Fibroblast of pulmonary artery (primary cell): ENCODE measurements at regions not wholly inside any gene's neighbourhood (a gene's known extent, or its start where the extent isn't known, plus 50 kb on each side); places are given as distances from the start of the nearest gene placed in this dataset.
"Not testable (repeated sequence)": the region's sequence is repeated elsewhere in the genome, so short reads cannot be mapped to it uniquely, and the experiment has no call there.

Experiments
- DNase-seq: peaks from one replicate; pipeline ENCODE4 v3.0.0-alpha.2; 2010; ENCODE audit warnings: low read depth
- H3K4me3 ChIP-seq: replicated peaks from 2 replicates; pipeline ENCODE4 v1.5.1; 2011; ENCODE audit warnings: low read depth, mild to moderate bottlenecking, control low read depth, low read length, moderate library complexity
- TF ChIP-seq, protein P1 (sequence below): IDR thresholded peaks from 2 replicates; pipeline ENCODE4 v1.5.1; 2011; ENCODE audit warnings: mild to moderate bottlenecking, control low read depth, low read length, inconsistent platforms; ENCODE audit errors: missing control alignments

- no peak for DNase-seq
- H3K4me3 ChIP-seq = no peak overlapping the region
- TF ChIP-seq, protein P1, sequence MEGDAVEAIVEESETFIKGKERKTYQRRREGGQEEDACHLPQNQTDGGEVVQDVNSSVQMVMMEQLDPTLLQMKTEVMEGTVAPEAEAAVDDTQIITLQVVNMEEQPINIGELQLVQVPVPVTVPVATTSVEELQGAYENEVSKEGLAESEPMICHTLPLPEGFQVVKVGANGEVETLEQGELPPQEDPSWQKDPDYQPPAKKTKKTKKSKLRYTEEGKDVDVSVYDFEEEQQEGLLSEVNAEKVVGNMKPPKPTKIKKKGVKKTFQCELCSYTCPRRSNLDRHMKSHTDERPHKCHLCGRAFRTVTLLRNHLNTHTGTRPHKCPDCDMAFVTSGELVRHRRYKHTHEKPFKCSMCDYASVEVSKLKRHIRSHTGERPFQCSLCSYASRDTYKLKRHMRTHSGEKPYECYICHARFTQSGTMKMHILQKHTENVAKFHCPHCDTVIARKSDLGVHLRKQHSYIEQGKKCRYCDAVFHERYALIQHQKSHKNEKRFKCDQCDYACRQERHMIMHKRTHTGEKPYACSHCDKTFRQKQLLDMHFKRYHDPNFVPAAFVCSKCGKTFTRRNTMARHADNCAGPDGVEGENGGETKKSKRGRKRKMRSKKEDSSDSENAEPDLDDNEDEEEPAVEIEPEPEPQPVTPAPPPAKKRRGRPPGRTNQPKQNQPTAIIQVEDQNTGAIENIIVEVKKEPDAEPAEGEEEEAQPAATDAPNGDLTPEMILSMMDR = no peak
Measured at GRCh38 chr2:194870974-194871535, 786.0 kb upstream of the SLC39A10 start.

- peak; percentile 13 for DNase-seq
- TF ChIP-seq, protein P1 = peak; percentile 47
- no peak overlapping the region for H3K4me3 ChIP-seq
Measured at GRCh38 chr2:194867328-194867727, 789.7 kb upstream of the SLC39A10 start.

DNA sequence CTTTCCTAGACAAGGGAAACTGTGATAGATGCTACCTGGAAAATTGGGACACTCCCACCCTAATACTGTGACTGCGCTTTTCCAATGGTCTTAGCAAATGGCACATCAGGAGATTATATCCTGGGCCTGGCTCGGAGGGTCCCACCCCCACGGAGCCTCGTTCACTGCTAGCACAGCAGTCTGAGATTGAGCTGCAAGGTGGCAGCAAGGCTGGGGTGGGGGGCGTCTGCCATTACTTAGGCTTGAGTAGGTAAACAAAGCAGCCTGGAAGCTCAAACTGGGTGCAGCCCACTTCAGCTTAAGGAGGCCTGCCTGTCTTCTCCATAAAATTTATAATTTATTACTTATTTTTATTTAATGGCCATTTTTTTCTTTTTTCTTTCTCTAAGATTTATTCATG lies 802.1 kb upstream of the SLC39A10 start:
- no peak overlapping the region for H3K4me3 ChIP-seq
- TF ChIP-seq, protein P1 = no peak
- no peak for DNase-seq

GRCh38 chr2:194842871-194843270 lies 814.2 kb upstream of the SLC39A10 start:
- DNase-seq = no peak
- H3K4me3 ChIP-seq = no peak overlapping the region
- TF ChIP-seq, protein P1 = no peak

GRCh38 chr2:194834371-194834770 lies 822.7 kb upstream of the SLC39A10 start:
- H3K4me3 ChIP-seq, DNase-seq: not testable (repeated sequence)

DNA sequence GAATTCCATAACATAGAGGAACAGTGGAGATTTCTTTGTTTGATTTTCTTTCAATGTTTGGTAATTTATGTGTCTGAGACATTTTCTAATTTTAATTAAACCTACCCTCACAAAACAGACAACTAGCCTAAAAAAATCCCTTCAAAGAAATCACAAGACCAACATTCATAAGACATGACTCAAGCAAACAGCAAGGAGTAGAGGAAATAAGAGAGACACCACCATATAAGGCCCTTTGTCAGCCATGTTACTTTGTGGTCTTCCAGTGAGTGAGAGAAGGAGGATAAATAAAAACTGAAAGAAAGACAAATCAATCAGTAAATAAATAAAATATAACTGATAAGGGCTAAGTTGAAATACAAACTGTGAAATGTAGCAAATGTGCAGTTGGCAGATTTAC lies 830.8 kb upstream of the SLC39A10 start:
- no peak overlapping the region for H3K4me3 ChIP-seq
- TF ChIP-seq, protein P1 = no peak
- DNase-seq = peak; percentile 38

- TF ChIP-seq, protein P1 = no peak
- no peak for DNase-seq
- no peak overlapping the region for H3K4me3 ChIP-seq
Measured at GRCh38 chr2:194824450-194824849, 832.6 kb upstream of the SLC39A10 start.
